ENCODE measurements at regions not wholly inside any gene's neighbourhood (a gene's known extent, or its start where the extent isn't known, plus 50 kb on each side); places are given as distances from the start of the nearest gene placed in this dataset.

- no peak overlapping the region for H3K27ac Mint-ChIP-seq (ENCODE audit: low read depth, unreplicated experiment)
- no TSS peak for BruUV-seq (replicated peaks)
These were observed 218.4 kb upstream of the VRK2 start for GRCh38 chr2:57828221-57828620.

GRCh38 chr2:57834666-57835065 is 211.9 kb upstream of the VRK2 start:
- ChIA-PET POLR2A (interaction anchor here (0.6 kb wide), 1 partner anchor 36 kb away, joined by 3 read pairs; no protein-coding TSS in a partner anchor), CTCF (no interaction called here)
- DNase-seq (ENCODE audit: unreplicated experiment) = no peak
- no peak for TF ChIP-seq CTCF (IDR thresholded peaks at IDR 0.05; ENCODE audit: unreplicated experiment)
- Mint-ChIP-seq H3K4me1 (ENCODE audit: insufficient read depth, unreplicated experiment) (no peaks in the 10 kb centered on the region), H3K27me3 (ENCODE audit: insufficient read depth, unreplicated experiment) (no peaks in the 10 kb centered on the region), H3K36me3 (ENCODE audit: insufficient read depth, unreplicated experiment) (no peaks in the 10 kb centered on the region), H3K27ac (ENCODE audit: low read depth, unreplicated experiment) (no peak overlapping the region), H3K4me3 (ENCODE audit: unreplicated experiment) (no peak overlapping the region), H3K9me3 (ENCODE audit: unreplicated experiment) (peaks cover 8% of the 10 kb centered on the region)
- intact Hi-C loops (cut with micrococcal nuclease) = no loop called here
- no TSS peak for BruUV-seq (replicated peaks)

More at GRCh38 chr2:57828221-57828620, 218.4 kb upstream of the VRK2 start:
- ChIA-PET CTCF (no interaction called here), POLR2A (interaction anchor here (0.7 kb wide), 1 partner anchor 41 kb away, joined by 3 read pairs; no protein-coding TSS in a partner anchor)
- no peaks in the 10 kb centered on the region for H3K4me1 Mint-ChIP-seq (ENCODE audit: insufficient read depth, unreplicated experiment)
- H3K27me3 Mint-ChIP-seq (ENCODE audit: insufficient read depth, unreplicated experiment) = no peaks in the 10 kb centered on the region
- peaks cover 6% of the 10 kb centered on the region for H3K36me3 Mint-ChIP-seq (ENCODE audit: insufficient read depth, unreplicated experiment)
- H3K9me3 Mint-ChIP-seq (ENCODE audit: unreplicated experiment) = peaks cover 19% of the 10 kb centered on the region
- no peak for TF ChIP-seq CTCF (IDR thresholded peaks at IDR 0.05; ENCODE audit: unreplicated experiment)
- no peak overlapping the region for H3K4me3 Mint-ChIP-seq (ENCODE audit: unreplicated experiment)
- DNase-seq (ENCODE audit: unreplicated experiment) = no peak
- intact Hi-C loops (cut with micrococcal nuclease) = no loop called here

GRCh38 chr2:57842531-57842930 is 204.1 kb upstream of the VRK2 start:
- intact Hi-C loops (cut with micrococcal nuclease) = no loop called here
- TF ChIP-seq CTCF (IDR thresholded peaks at IDR 0.05; ENCODE audit: unreplicated experiment) = no peak
- no peak overlapping the region for H3K27ac Mint-ChIP-seq (ENCODE audit: low read depth, unreplicated experiment)
- no peaks in the 10 kb centered on the region for H3K9me3 Mint-ChIP-seq (ENCODE audit: unreplicated experiment)
- H3K36me3 Mint-ChIP-seq (ENCODE audit: insufficient read depth, unreplicated experiment) = no peaks in the 10 kb centered on the region
- no TSS peak for BruUV-seq (replicated peaks)
- no peaks in the 10 kb centered on the region for H3K27me3 Mint-ChIP-seq (ENCODE audit: insufficient read depth, unreplicated experiment)
- peak; percentile 26 for DNase-seq (ENCODE audit: unreplicated experiment)
- no peak overlapping the region for H3K4me3 Mint-ChIP-seq (ENCODE audit: unreplicated experiment)
- POLR2A ChIA-PET = no interaction called here
- peaks cover 8% of the 10 kb centered on the region for H3K4me1 Mint-ChIP-seq (ENCODE audit: insufficient read depth, unreplicated experiment)
- CTCF ChIA-PET = interaction anchor here (0.7 kb wide), 1 partner anchor 12 kb away, joined by 4 read pairs; no protein-coding TSS in a partner anchor

GRCh38 chr2:57843158-57843557 is 203.4 kb upstream of the VRK2 start:
- Mint-ChIP-seq H3K27me3 (ENCODE audit: insufficient read depth, unreplicated experiment) (no peaks in the 10 kb centered on the region), H3K4me1 (ENCODE audit: insufficient read depth, unreplicated experiment) (peaks cover 8% of the 10 kb centered on the region), H3K36me3 (ENCODE audit: insufficient read depth, unreplicated experiment) (no peaks in the 10 kb centered on the region), H3K4me3 (ENCODE audit: unreplicated experiment) (no peak overlapping the region), H3K9me3 (ENCODE audit: unreplicated experiment) (no peaks in the 10 kb centered on the region), H3K27ac (ENCODE audit: low read depth, unreplicated experiment) (no peak overlapping the region)
- TF ChIP-seq CTCF (IDR thresholded peaks at IDR 0.05; ENCODE audit: unreplicated experiment) = no peak
- intact Hi-C loops (cut with micrococcal nuclease) = no loop called here
- POLR2A ChIA-PET = no interaction called here
- no TSS peak for BruUV-seq (replicated peaks)
- CTCF ChIA-PET = interaction anchor here (0.7 kb wide), 1 partner anchor 11 kb away, joined by 4 read pairs; no protein-coding TSS in a partner anchor
- DNase-seq (ENCODE audit: unreplicated experiment) = no peak
